DND-41 (cell line): ENCODE measurements at regions not wholly inside any gene's neighbourhood (a gene's known extent, or its start where the extent isn't known, plus 50 kb on each side); places are given as distances from the start of the nearest gene placed in this dataset.

ENCODE experiments used
- ATAC-seq: fragments of 200-7000 bp; cut with Tn5 transposase; 3 replicates; pipeline ENCODE4 v1.9.1; 2021; ENCODE audit warnings: low read depth; ENCODE audit not compliant: insufficient read depth
- DNase-seq: peaks from one replicate; pipeline ENCODE4 v3.0.0-alpha.2; 2020
- H2AFZ ChIP-seq: 2 replicates; pipeline ENCODE4 v1.6.0; 2012; ENCODE audit warnings: low read depth, low read length
- H3K27ac ChIP-seq: 2 replicates; pipeline ENCODE4 v1.5.1; 2012; ENCODE audit warnings: low read length, inconsistent platforms
- H3K27me3 ChIP-seq: fragments of 200-600 bp; sonication (generic); 2 replicates; pipeline ENCODE4 v1.6.0; 2012; ENCODE audit warnings: low read length, mild to moderate bottlenecking, inconsistent platforms; ENCODE audit not compliant: insufficient read depth, poor library complexity
- H3K36me3 ChIP-seq: 2 replicates; pipeline ENCODE4 v1.5.1; 2012; ENCODE audit warnings: low read length, inconsistent platforms; ENCODE audit not compliant: insufficient read depth
- H3K4me1 ChIP-seq: 2 replicates; pipeline ENCODE4 v1.5.1; 2012; ENCODE audit warnings: mild to moderate bottlenecking, low read length; ENCODE audit not compliant: insufficient read depth
- H3K4me2 ChIP-seq: 2 replicates; pipeline ENCODE4 v1.6.0; 2012; ENCODE audit warnings: mild to moderate bottlenecking, moderate library complexity, low read length, inconsistent platforms; ENCODE audit not compliant: insufficient read depth
- H3K4me3 ChIP-seq, 2 experiments: fragments of 200-600 bp in 1 of 2; shearing (Covaris generic) in 1 of 2; 2 replicates each; pipeline ENCODE4 v1.5.1; 2012 to 2016; ENCODE audit warnings: inconsistent platforms in 2 of 2, low read length in 2 of 2, mild to moderate bottlenecking in 2 of 2, low read depth in 1 of 2, moderate library complexity in 1 of 2
- H3K79me2 ChIP-seq: 2 replicates; pipeline ENCODE4 v1.6.0; 2012; ENCODE audit warnings: low read length, inconsistent platforms; ENCODE audit not compliant: insufficient read depth
- H3K9ac ChIP-seq: 2 replicates; pipeline ENCODE4 v1.6.0; 2012; ENCODE audit warnings: low read depth, mild to moderate bottlenecking, inconsistent platforms, low read length, moderate library complexity
- H3K9me3 ChIP-seq: 2 replicates; pipeline ENCODE4 v1.5.1; 2012; ENCODE audit warnings: low read length, moderate library complexity, mild to moderate bottlenecking, inconsistent platforms; ENCODE audit not compliant: insufficient read depth, severe bottlenecking
- H4K20me1 ChIP-seq: 2 replicates; pipeline ENCODE4 v1.6.0; 2012; ENCODE audit warnings: low read length; ENCODE audit not compliant: insufficient read depth
- EZH2 ChIP-seq: IDR thresholded peaks from 3 replicates; pipeline ENCODE4 v1.6.1; 2012; ENCODE audit warnings: borderline replicate concordance, low read depth, mild to moderate bottlenecking, moderate library complexity, low read length, inconsistent platforms; ENCODE audit not compliant: severe bottlenecking
- TF ChIP-seq, protein P1 (sequence below): IDR thresholded peaks from 2 replicates; pipeline ENCODE4 v1.5.1; 2012; ENCODE audit warnings: borderline replicate concordance, low read length, moderate library complexity, mild to moderate bottlenecking; ENCODE audit not compliant: poor library complexity, severe bottlenecking; ENCODE audit errors: extremely low read depth

DNA sequence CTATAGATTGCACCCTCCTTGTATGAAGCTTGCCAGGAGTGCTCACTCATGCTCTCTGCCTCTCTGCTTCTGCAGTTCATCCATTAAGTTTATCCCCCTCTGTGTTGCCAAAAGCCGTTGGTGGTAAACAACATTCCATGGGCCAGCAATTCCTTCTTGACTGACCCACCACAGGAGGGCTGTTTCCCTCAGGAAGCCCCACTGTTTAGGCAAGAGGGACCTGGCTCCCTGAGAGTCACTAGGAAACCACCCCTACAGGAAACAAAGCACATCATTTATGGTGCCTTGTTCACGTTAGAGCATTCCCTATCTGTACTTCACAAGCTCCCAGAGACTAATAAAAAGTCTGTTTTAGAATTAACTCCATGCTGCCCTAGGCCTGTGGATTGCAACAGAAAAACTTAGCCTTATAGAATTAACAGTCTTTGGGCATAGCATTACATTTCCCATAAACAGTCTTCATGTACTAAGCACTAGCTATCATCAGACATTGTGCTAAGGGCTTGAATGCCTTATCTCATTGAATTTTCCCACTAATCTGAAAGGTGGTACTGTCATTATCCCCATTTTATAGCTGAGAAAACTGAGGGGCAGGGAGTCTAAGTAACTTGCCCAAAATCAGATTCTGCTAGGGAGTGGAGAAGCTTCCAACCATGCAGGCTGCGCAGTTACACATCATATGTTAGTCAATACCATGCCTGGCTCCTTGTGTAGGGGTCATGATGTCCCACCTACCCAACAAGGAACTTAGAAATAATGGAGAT lies 149.9 kb downstream of the SHQ1 start:
- ATAC-seq, result no peak
- Histone ChIP-seq H3K27ac (no peak overlapping the region), H3K27me3 (no peaks in the 10 kb centered on the region), H3K9ac (no peak overlapping the region), H2AFZ (no peak overlapping the region), H3K79me2 (no peaks in the 10 kb centered on the region), H4K20me1 (no peaks in the 10 kb centered on the region), H3K4me3 (no peak overlapping the region), H3K9me3 (no peaks in the 10 kb centered on the region), H3K4me1 (no peaks in the 10 kb centered on the region), H3K36me3 (no peaks in the 10 kb centered on the region), H3K4me2 (no peak overlapping the region)
- DNase-seq, result no peak
- TF ChIP-seq, protein P1, sequence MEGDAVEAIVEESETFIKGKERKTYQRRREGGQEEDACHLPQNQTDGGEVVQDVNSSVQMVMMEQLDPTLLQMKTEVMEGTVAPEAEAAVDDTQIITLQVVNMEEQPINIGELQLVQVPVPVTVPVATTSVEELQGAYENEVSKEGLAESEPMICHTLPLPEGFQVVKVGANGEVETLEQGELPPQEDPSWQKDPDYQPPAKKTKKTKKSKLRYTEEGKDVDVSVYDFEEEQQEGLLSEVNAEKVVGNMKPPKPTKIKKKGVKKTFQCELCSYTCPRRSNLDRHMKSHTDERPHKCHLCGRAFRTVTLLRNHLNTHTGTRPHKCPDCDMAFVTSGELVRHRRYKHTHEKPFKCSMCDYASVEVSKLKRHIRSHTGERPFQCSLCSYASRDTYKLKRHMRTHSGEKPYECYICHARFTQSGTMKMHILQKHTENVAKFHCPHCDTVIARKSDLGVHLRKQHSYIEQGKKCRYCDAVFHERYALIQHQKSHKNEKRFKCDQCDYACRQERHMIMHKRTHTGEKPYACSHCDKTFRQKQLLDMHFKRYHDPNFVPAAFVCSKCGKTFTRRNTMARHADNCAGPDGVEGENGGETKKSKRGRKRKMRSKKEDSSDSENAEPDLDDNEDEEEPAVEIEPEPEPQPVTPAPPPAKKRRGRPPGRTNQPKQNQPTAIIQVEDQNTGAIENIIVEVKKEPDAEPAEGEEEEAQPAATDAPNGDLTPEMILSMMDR, result no peak

DNA sequence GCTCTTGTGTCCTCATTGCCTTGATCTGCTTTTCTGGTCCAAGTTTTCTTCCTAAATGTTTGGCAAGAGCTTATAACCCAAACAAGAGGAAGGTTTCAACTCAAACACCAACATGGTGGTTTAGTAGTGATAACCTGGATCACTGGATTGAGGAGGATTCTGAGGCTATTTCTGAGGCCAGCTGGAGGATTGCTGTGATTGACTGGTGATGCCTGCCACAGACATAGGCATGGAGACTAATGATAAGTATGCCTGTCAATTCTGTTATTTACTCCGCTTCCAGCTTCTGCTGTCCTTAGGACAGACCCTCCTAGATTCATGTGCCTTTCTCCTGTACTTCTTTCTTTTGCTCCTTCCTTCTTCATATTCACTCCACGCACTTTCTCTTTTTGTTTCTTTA lies 150.5 kb downstream of the SHQ1 start:
- H3K9me3 ChIP-seq, result no peaks in the 10 kb centered on the region
- TF ChIP-seq EZH2, result no peak
- TF ChIP-seq, protein P1, result no peak
- ATAC-seq (no peak), DNase-seq (no peak)
- H3K9ac ChIP-seq, result no peak overlapping the region
- H4K20me1 ChIP-seq, result no peaks in the 10 kb centered on the region
- no peaks in the 10 kb centered on the region for H3K27me3 ChIP-seq
- no peak overlapping the region for H2AFZ ChIP-seq
- H3K79me2 ChIP-seq, result no peaks in the 10 kb centered on the region
- no peak overlapping the region for H3K4me2 ChIP-seq
- no peak overlapping the region for H3K27ac ChIP-seq
- H3K36me3 ChIP-seq, result no peaks in the 10 kb centered on the region
- H3K4me1 ChIP-seq, result no peaks in the 10 kb centered on the region
- H3K4me3 ChIP-seq, result no peak overlapping the region

DNA sequence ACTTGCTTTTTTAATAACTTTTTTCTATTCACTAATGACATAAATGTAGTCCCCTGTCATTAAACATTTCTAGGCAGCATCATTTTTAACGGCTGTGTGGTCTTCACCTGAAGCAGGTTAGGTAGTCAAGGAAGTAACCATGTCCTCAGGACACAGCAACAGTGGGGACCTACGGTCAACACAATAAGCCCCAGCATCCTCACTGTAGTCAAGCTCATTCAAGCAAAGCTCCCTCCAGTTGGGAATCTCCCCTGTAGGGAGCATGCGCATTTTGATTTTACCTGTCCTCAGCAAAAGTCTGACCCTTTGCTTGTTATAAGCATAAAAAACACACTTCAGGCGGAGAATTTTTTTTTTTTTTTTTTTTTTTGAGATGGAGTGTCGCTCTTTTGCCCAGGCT lies 151.4 kb downstream of the SHQ1 start:
- Histone ChIP-seq H3K4me3 (no peak overlapping the region), H4K20me1 (no peaks in the 10 kb centered on the region), H3K4me2 (no peak overlapping the region), H3K27ac (no peak overlapping the region), H2AFZ (no peak overlapping the region), H3K36me3 (no peaks in the 10 kb centered on the region), H3K79me2 (no peaks in the 10 kb centered on the region), H3K27me3 (no peaks in the 10 kb centered on the region), H3K9me3 (no peaks in the 10 kb centered on the region), H3K4me1 (no peaks in the 10 kb centered on the region), H3K9ac (no peak overlapping the region)
- TF ChIP-seq, protein P1, result no peak
- TF ChIP-seq EZH2, result no peak
- DNase-seq (no peak), ATAC-seq (no peak)
